GM21390 (cell line): ENCODE measurements at regions not wholly inside any gene's neighbourhood (a gene's known extent, or its start where the extent isn't known, plus 50 kb on each side); places are given as distances from the start of the nearest gene placed in this dataset.

Experiments
- ATAC-seq: cut with Tn5 transposase; IDR thresholded peaks from one replicate; pipeline ENCODE4 v1.9.1; 2021; ENCODE audit not compliant: unreplicated experiment

DNA sequence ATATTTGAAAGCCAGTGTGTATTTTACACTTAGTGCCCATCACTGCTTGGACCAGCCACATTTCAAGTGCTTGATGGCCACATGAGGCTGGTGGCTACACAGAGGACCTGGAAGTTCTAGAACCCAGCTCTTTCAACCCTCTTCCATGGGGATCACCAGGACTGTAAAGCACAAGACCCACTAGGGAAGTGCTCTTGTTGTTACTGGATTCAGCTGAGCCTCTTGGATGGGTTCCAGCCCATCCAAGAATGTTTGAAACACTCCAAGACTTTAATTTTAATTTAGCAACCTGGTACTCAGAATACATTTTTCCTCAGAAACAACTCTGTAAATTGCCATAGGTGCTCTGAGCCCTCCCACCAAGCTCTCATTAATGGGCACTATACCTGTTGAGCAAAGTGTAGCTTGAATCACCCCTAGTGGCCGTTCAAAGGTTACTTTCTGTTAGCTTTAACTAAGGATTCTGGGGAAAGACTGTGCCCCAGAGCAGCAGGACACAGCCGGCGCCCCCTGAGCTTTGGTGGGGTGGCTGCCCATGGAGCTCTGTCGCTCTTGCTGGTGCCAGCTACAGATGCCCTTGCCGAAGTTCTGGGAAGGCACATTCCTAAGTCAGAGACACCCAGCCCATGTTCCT lies 212.4 kb downstream of the HSD17B3 start:
- no peak for ATAC-seq

DNA sequence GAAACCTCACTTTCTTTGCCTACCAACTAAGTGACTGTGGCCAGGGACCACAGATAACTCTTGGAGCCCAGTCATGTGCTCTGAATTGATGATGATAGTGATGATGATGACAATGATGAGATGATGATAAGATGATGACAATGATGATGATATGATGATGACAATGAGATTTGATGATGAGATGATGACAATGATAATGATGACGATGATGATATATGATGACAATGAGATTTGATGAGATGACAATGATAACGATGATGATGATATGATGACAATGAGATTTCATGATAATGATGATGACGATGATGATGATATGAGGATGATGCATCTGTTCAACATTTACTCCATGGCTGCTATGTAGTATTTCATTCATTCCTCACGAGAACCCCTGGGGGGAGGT lies 213.0 kb downstream of the ERCC6L2 start:
- no peak for ATAC-seq

- ATAC-seq: no peak
Observed at GRCh38 chr9:96087669-96088299, 212.3 kb downstream of the ERCC6L2 start.

DNA sequence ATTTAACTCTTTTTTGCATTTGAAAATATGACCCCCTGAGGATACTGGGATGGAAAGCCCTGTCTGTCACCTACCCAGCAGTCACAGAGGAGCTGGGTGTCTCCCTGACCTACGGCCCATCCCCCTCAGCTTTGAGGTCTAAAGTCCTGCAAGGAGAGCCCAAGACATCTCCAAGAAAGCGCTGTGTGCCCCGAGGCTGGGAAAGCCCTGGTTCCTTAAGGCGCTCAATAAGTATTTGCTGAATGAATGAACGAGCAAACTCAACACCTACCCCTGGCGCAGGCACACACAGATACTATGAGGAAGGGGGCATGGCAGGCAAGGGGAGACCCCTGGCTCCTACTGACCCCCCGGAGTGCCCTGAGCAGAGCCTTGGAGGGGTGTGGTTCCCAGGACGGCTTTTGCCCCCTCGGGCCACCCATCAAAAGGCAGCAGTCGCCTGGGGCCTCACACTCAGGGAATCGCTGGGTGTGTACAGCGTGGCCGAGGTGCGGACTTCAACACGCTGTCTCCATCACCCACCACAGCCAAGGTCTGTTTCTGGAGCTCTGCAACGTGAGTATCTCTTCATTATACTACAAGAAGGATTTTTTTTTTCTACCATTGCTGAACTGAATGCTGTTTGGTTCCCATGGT lies 211.6 kb downstream of the ERCC6L2 start:
- no peak for ATAC-seq

- no peak for ATAC-seq
Observed at GRCh38 chr9:96085491-96086143, 210.1 kb downstream of the ERCC6L2 start.

DNA sequence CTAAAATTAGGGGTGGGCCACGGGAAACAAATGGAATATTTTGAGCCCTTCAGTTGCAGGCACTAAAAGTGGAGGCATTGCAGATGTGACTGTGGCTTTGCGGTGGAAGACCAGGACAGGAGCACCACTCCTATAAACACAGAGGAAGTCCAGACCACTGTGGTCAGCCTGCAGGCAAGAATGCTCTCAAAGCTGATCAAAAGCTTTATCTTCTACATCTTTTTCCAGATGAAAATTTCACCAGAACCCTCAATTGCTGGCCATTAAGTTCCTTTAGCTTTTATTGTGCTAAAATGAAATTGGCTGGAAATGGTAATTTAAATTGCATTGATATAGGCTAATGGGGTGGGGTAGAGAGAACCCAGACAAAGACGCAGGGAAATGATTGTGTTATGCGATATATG lies 208.8 kb downstream of the ERCC6L2 start:
- ATAC-seq: no peak

GRCh38 chr9:96082516-96083232 lies 207.2 kb downstream of the ERCC6L2 start:
- ATAC-seq: no peak

GRCh38 chr9:96080364-96080763 lies 204.9 kb downstream of the ERCC6L2 start:
- no peak for ATAC-seq

DNA sequence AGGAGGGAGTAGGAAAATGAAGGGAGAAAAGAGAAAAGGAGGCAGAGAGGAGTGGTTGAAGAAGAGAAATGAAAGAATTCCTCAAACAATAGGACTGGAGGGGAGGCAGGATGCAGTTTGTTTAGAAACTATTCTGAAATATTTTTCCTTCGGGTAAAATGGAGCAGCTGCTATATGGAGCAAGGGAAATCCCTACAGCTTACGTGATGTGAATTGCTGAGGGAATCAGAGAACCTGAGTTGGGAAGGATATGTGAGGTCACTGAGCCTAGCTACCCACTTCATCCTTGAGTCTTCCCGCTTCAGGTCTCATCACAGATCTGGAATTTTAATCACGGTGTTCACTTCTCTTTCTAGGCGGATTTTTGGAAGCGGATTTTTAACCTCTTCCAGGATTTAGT lies 204.3 kb downstream of the ERCC6L2 start:
- no peak for ATAC-seq

DNA sequence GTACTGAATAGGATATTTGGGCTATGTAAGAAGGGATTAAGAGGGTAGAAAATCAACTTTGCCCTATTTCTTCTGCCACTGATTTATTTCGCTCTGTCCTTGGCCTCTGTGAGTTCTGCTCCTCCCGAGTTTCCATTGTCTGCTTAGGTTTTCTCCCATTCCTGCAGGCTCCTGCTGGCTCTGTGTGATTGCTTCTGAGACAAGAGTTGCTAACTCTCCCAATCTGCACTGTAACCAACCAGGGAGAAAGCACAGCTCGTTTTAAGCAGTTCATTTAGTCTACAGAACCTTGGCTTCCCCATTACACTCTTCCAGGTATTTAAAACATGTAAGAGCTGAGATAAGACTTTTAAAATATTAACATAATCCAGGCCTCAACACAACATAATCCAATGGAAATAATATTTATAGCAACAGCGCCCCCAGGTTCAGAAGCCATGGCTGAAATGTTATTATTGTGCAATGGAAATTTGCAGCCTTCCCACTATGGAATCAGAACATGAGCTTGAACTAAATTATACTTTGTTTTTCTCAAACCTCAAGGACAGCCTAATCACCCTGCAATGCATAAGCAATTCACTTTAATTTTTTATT lies 203.5 kb downstream of the ERCC6L2 start:
- no peak for ATAC-seq

GRCh38 chr9:96075757-96076156 lies 200.3 kb downstream of the ERCC6L2 start:
- ATAC-seq: no peak

- ATAC-seq: no peak
Observed at GRCh38 chr9:96075111-96075510, 199.6 kb downstream of the ERCC6L2 start.

DNA sequence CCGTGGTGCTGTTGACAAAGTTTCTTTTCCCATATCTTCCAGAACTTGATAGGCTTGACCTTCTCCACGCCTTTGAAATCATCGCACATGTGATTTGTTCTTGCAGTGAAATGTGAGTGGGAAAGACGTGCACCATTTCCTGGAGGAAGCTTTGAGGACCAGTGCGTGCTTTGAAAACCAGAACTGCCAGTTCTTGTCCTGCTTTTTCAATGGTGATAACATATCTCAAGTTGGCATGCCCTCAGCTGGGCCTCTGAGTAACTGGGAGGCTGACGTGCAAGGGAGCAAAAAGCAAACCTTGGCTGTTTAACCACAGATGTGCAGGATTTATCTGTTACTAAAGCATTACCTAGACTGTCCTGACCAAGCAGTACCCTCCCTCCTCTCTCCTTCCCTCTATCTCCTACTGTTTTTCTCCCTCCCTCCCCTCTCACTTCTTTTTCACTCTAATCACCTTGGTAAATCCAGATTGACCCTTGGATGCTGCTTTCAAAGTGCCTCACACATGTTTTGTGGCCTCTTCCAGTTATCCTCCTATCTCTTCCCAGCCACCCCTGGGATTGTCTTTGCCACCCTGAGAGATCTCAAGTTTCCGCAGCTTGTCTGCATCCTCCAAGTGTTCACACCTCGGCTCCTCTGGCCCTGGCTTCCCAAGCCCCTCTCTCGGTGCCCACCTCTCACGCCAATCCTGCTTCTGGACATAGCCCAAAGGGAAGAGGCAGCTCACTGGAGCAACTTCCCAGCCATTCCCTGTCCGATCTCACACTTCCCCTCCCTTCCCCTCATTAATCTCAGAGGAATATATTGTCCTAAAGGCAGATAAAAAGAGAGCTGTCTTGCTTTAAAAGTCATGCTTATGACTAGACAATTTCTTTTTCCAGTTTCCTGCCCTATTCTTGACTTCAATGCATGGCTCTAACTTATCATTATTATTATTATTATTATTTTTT lies 198.3 kb downstream of the ERCC6L2 start:
- no peak for ATAC-seq

DNA sequence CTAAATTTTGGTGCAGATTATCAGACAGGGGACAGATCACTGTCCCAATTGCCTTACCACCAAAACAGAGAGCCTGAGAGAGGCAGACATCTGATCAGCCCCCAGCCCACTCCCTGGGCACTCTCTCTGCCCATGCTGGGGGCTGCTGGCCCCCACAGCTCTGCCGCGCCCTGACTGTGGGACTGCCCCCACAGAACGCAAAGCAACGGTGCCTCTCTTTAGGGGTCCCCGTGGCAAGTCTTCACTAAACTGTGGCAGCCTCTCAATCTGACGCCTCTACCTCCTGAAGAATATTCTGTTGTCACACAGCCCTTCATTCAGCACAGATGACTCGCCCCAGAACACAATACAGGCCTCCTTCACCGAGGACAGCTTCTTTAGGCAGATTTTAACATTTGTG lies 197.4 kb downstream of the ERCC6L2 start:
- no peak for ATAC-seq

GRCh38 chr9:96071815-96072124 lies 196.3 kb downstream of the ERCC6L2 start:
- ATAC-seq: no peak

DNA sequence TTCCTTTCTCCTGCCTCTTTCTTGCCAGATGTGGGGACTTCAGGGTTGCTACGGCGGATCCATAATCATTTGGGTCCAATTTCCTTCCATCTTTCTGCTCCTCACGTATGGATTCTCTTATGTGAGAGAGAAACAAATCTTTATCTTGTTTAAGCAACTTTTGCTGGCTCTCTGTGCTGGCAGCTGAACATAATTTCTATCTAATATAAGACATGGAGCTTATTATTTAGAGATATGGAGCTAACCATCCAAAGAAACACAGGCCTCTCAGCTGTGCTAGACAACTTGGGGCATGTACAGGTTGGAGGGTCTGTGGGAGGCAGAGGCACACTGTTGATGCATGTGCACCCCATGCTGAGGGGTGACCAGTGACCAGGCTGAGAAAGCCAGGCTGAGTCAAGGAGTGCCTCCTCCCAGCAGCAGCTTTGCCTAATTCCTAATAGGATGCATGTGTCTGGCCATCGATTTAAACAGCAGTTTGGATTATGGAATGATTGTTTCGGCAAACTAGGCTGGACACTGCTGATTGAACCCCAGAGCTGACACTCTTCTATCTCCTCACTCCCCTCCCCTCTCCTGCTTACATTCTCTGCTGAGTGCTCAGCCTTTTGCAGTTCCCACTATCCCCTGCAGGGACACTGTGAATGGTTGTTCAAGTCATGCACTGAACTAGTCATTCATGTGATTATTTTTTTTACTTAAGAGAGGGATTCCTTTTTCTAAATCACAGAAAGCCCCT lies 195.8 kb downstream of the ERCC6L2 start:
- ATAC-seq: no peak

GRCh38 chr9:96069629-96070220 lies 194.2 kb downstream of the ERCC6L2 start:
- ATAC-seq: no peak

- no peak for ATAC-seq
Observed at GRCh38 chr9:96068511-96068910, 193.0 kb downstream of the ERCC6L2 start.

DNA sequence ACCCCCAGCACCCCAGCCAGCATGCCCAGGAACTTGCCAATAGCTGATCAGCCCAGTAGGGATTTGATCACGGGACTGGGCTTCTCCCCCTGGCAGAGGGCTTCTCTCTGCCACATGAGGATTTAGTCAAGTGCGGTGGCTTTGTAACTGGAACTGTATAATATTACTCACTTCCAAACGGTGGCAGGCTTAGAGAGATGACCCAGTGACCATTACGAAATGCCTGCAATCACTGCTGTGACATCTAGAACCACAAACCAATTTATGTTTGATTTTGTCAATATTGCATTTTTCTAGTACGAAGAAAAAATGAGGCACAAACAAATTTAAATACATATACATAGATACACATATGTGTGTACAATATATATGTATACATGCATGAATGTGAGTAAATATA lies 192.1 kb downstream of the ERCC6L2 start:
- ATAC-seq: no peak
